ENCODE measurements at regions not wholly inside any gene's neighbourhood (a gene's known extent, or its start where the extent isn't known, plus 50 kb on each side); places are given as distances from the start of the nearest gene placed in this dataset.

- no peak overlapping the region for H2BK5ac ChIP-seq (ENCODE audit: insufficient read length, low read length)
- no peak overlapping the region for H2BK120ac ChIP-seq (ENCODE audit: low read depth, low read length, poor library complexity, severe bottlenecking)
- H3K79me1 ChIP-seq (ENCODE audit: insufficient read depth, low read depth, low read length, poor library complexity, severe bottlenecking) = no peaks in the 10 kb centered on the region
- no peak overlapping the region for H4K8ac ChIP-seq (replicated peaks; ENCODE audit: insufficient read length, low read depth, low read length)
- no peak overlapping the region for H2BK12ac ChIP-seq (ENCODE audit: insufficient read length, low read depth, low read length)
- no peak overlapping the region for H2BK15ac ChIP-seq (ENCODE audit: low read depth, low read length)
- H3K23me2 ChIP-seq (ENCODE audit: insufficient read length, low read depth, low read length, poor library complexity, severe bottlenecking) = no peaks in the 10 kb centered on the region
- H3K9ac ChIP-seq (ENCODE audit: extremely low read depth, insufficient read length, low read length) = no peak overlapping the region
- Mint-ChIP-seq H3K27me3 (ENCODE audit: low read depth) (no peaks in the 10 kb centered on the region), H3K9me3 (no peaks in the 10 kb centered on the region), H3K4me1 (peaks cover 5 to 12% of the 10 kb centered on the region in 2 experiments), H3K4me3 (no peak overlapping the region), H3K36me3 (ENCODE audit: insufficient read depth in 1 of 3, low read depth in 3 of 3) (no peaks in the 10 kb centered on the region), H3K27ac (no peak overlapping the region)
- no CpG with 5 or more reads among the region's 2 CpGs for WGBS (ENCODE audit: extremely low coverage, insufficient read length, low lambda C conversion rate)
- no peaks in the 10 kb centered on the region for H3K27me3 ChIP-seq (ENCODE audit: insufficient read depth, low read length)
- TF ChIP-seq, protein P1, sequence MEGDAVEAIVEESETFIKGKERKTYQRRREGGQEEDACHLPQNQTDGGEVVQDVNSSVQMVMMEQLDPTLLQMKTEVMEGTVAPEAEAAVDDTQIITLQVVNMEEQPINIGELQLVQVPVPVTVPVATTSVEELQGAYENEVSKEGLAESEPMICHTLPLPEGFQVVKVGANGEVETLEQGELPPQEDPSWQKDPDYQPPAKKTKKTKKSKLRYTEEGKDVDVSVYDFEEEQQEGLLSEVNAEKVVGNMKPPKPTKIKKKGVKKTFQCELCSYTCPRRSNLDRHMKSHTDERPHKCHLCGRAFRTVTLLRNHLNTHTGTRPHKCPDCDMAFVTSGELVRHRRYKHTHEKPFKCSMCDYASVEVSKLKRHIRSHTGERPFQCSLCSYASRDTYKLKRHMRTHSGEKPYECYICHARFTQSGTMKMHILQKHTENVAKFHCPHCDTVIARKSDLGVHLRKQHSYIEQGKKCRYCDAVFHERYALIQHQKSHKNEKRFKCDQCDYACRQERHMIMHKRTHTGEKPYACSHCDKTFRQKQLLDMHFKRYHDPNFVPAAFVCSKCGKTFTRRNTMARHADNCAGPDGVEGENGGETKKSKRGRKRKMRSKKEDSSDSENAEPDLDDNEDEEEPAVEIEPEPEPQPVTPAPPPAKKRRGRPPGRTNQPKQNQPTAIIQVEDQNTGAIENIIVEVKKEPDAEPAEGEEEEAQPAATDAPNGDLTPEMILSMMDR (conservative IDR thresholded peaks at IDR 0.05) = no peak
- no peak overlapping the region for H2AFZ ChIP-seq (ENCODE audit: low read length)
- H3K4me2 ChIP-seq (ENCODE audit: insufficient read depth, insufficient read length, low read length) = no peak overlapping the region
- no peak overlapping the region for H3K4ac ChIP-seq (ENCODE audit: low read depth, low read length)
- H3T11ph ChIP-seq (ENCODE audit: low read length) = no peak overlapping the region
- no peak overlapping the region for H3K23ac ChIP-seq (ENCODE audit: insufficient read length, low read depth, low read length)
- no peak overlapping the region for H3K18ac ChIP-seq (ENCODE audit: insufficient read length, low read depth, low read length)
- no peak overlapping the region for H3K14ac ChIP-seq (ENCODE audit: insufficient read depth, low read length)
- H3K9me3 ChIP-seq (ENCODE audit: control insufficient read depth, low read depth, low read length) = no peaks in the 10 kb centered on the region
- no peak overlapping the region for H3K27ac ChIP-seq (ENCODE audit: insufficient read length, low read depth, low read length)
- H4K20me1 ChIP-seq (ENCODE audit: control insufficient read depth, insufficient read depth, insufficient read length) = no peaks in the 10 kb centered on the region
- H4K5ac ChIP-seq (ENCODE audit: insufficient read length, low read depth, low read length) = no peak overlapping the region
- H2AK5ac ChIP-seq (ENCODE audit: insufficient read length, low read length) = no peak overlapping the region
- no peak overlapping the region for H3K56ac ChIP-seq (ENCODE audit: insufficient read length, low read depth, low read length)
- no peak overlapping the region for H2BK20ac ChIP-seq (ENCODE audit: low read depth, low read length, poor library complexity, severe bottlenecking)
- H3K79me2 ChIP-seq (ENCODE audit: insufficient read depth, low read length) = 0 out of 2 replicates have a peak, but pooled peaks cover 3% of the 10 kb centered on the region
- DNase-seq = no peak
- H3K4me1 ChIP-seq (ENCODE audit: insufficient read depth, low read length) = no peaks in the 10 kb centered on the region
- H4K91ac ChIP-seq (ENCODE audit: insufficient read length, low read depth, low read length) = no peak overlapping the region
These were observed 102.7 kb upstream of the G2E3 start for GRCh38 chr14:30456296-30456695.

All from H9 (cell line).